ENCODE measurements at regions not wholly inside any gene's neighbourhood (a gene's known extent, or its start where the extent isn't known, plus 50 kb on each side); places are given as distances from the start of the nearest gene placed in this dataset.
A peak's percentile ranks its signal among the peaks of the same experiment; 100 is the strongest.

- Histone ChIP-seq H4K20me1 (no peaks in the 10 kb centered on the region), H3K27me3 (no peaks in the 10 kb centered on the region), H3K4me2 (no peak overlapping the region), H3K27ac (no peak overlapping the region), H3K4me1 (no peaks in the 10 kb centered on the region), H3K9me3 (no peaks in the 10 kb centered on the region), H3K9ac (no peak overlapping the region), H3K4me3 (no peak overlapping the region), H3K36me3 (no peaks in the 10 kb centered on the region)
- no peak for TF ChIP-seq Cebpa-rat (IDR thresholded peaks at IDR 0.05)
Observed at GRCh38 chr13:105537113-105537512, 998.3 kb downstream of the EFNB2 start.

- no peaks in the 10 kb centered on the region for H3K36me3 ChIP-seq
- TF ChIP-seq Cebpa-rat (IDR thresholded peaks at IDR 0.05): no peak
- no peak overlapping the region for H3K4me2 ChIP-seq
- no peak overlapping the region for H3K4me3 ChIP-seq
- no peaks in the 10 kb centered on the region for H4K20me1 ChIP-seq
- no peaks in the 10 kb centered on the region for H3K9me3 ChIP-seq
- no peak overlapping the region for H3K9ac ChIP-seq
- no peaks in the 10 kb centered on the region for H3K27me3 ChIP-seq
- H3K4me1 ChIP-seq: no peaks in the 10 kb centered on the region
- H3K27ac ChIP-seq: no peak overlapping the region
Observed at GRCh38 chr13:105530468-105530867, 1005.0 kb downstream of the EFNB2 start.

GRCh38 chr13:105527127-105527526 lies 1008.3 kb downstream of the EFNB2 start:
- Histone ChIP-seq H3K27ac (no peak overlapping the region), H3K9me3 (no peaks in the 10 kb centered on the region), H4K20me1 (no peaks in the 10 kb centered on the region), H3K4me2 (no peak overlapping the region), H3K4me1 (no peaks in the 10 kb centered on the region), H3K9ac (no peak overlapping the region), H3K36me3 (no peaks in the 10 kb centered on the region), H3K4me3 (no peak overlapping the region), H3K27me3 (no peaks in the 10 kb centered on the region)
- TF ChIP-seq Cebpa-rat (IDR thresholded peaks at IDR 0.05): no peak

GRCh38 chr13:105519771-105520170 lies 1015.7 kb downstream of the EFNB2 start:
- no peak overlapping the region for H3K4me3 ChIP-seq
- no peaks in the 10 kb centered on the region for H3K27me3 ChIP-seq
- H3K27ac ChIP-seq: no peak overlapping the region
- TF ChIP-seq Cebpa-rat (IDR thresholded peaks at IDR 0.05): no peak
- H3K9me3 ChIP-seq: no peaks in the 10 kb centered on the region
- no peaks in the 10 kb centered on the region for H3K4me1 ChIP-seq
- H3K4me2 ChIP-seq: no peak overlapping the region
- no peaks in the 10 kb centered on the region for H3K36me3 ChIP-seq
- no peak overlapping the region for H3K9ac ChIP-seq
- no peaks in the 10 kb centered on the region for H4K20me1 ChIP-seq

- Histone ChIP-seq H3K4me3 (no peak overlapping the region), H3K36me3 (no peaks in the 10 kb centered on the region), H3K9ac (no peak overlapping the region), H3K4me1 (no peaks in the 10 kb centered on the region), H3K27me3 (no peaks in the 10 kb centered on the region), H3K9me3 (no peaks in the 10 kb centered on the region), H4K20me1 (no peaks in the 10 kb centered on the region), H3K27ac (no peak overlapping the region), H3K4me2 (no peak overlapping the region)
- no peak for TF ChIP-seq Cebpa-rat (IDR thresholded peaks at IDR 0.05)
Observed at GRCh38 chr13:105518086-105518485, 1017.4 kb downstream of the EFNB2 start.

- no peak for TF ChIP-seq Cebpa-rat (IDR thresholded peaks at IDR 0.05)
- Histone ChIP-seq H4K20me1 (no peaks in the 10 kb centered on the region), H3K9ac (no peak overlapping the region), H3K27ac (no peak overlapping the region), H3K36me3 (no peaks in the 10 kb centered on the region), H3K4me3 (no peak overlapping the region), H3K9me3 (no peaks in the 10 kb centered on the region), H3K4me2 (no peak overlapping the region), H3K27me3 (no peaks in the 10 kb centered on the region), H3K4me1 (peaks cover 16% of the 10 kb centered on the region)
Observed at GRCh38 chr13:105514401-105514800, 1021.1 kb downstream of the EFNB2 start.

GRCh38 chr13:105513448-105513847 lies 1022.0 kb downstream of the EFNB2 start:
- Histone ChIP-seq H4K20me1 (no peaks in the 10 kb centered on the region), H3K27me3 (no peaks in the 10 kb centered on the region), H3K9me3 (no peaks in the 10 kb centered on the region), H3K4me2 (no peak overlapping the region), H3K9ac (no peak overlapping the region), H3K4me3 (no peak overlapping the region), H3K4me1 (peaks cover 25% of the 10 kb centered on the region), H3K36me3 (no peaks in the 10 kb centered on the region), H3K27ac (no peak overlapping the region)
- no peak for TF ChIP-seq Cebpa-rat (IDR thresholded peaks at IDR 0.05)

- Histone ChIP-seq H3K9me3 (no peaks in the 10 kb centered on the region), H3K27me3 (no peaks in the 10 kb centered on the region), H3K27ac (no peak overlapping the region), H3K4me2 (peak overlapping the region; percentile 36), H3K36me3 (no peaks in the 10 kb centered on the region), H3K4me3 (no peak overlapping the region), H3K4me1 (peaks cover 30% of the 10 kb centered on the region), H3K9ac (no peak overlapping the region), H4K20me1 (no peaks in the 10 kb centered on the region)
- no peak for TF ChIP-seq Cebpa-rat (IDR thresholded peaks at IDR 0.05)
Observed at GRCh38 chr13:105509981-105510762, 1025.3 kb downstream of the EFNB2 start.

GRCh38 chr13:105506463-105506862 lies 1029.0 kb downstream of the EFNB2 start:
- no peak overlapping the region for H3K27ac ChIP-seq
- H3K4me2 ChIP-seq: no peak overlapping the region
- H3K4me1 ChIP-seq: peaks cover 30% of the 10 kb centered on the region
- H3K9me3 ChIP-seq: no peaks in the 10 kb centered on the region
- H3K9ac ChIP-seq: no peak overlapping the region
- H3K36me3 ChIP-seq: no peaks in the 10 kb centered on the region
- no peak for TF ChIP-seq Cebpa-rat (IDR thresholded peaks at IDR 0.05)
- no peaks in the 10 kb centered on the region for H4K20me1 ChIP-seq
- no peak overlapping the region for H3K4me3 ChIP-seq
- H3K27me3 ChIP-seq: no peaks in the 10 kb centered on the region

- no peak for TF ChIP-seq Cebpa-rat (IDR thresholded peaks at IDR 0.05)
- Histone ChIP-seq H3K9me3 (no peaks in the 10 kb centered on the region), H3K4me1 (no peaks in the 10 kb centered on the region), H3K4me2 (no peak overlapping the region), H3K27me3 (no peaks in the 10 kb centered on the region), H3K27ac (no peak overlapping the region), H3K36me3 (no peaks in the 10 kb centered on the region), H3K4me3 (no peak overlapping the region), H4K20me1 (no peaks in the 10 kb centered on the region), H3K9ac (no peak overlapping the region)
Observed at GRCh38 chr13:105502193-105502592, 1033.3 kb downstream of the EFNB2 start.

GRCh38 chr13:105497597-105497996 lies 1037.9 kb downstream of the EFNB2 start:
- Histone ChIP-seq H3K36me3 (no peaks in the 10 kb centered on the region), H3K9me3 (no peaks in the 10 kb centered on the region), H3K27ac (no peak overlapping the region), H3K4me1 (no peaks in the 10 kb centered on the region), H3K4me2 (no peak overlapping the region), H3K4me3 (no peak overlapping the region), H4K20me1 (no peaks in the 10 kb centered on the region), H3K27me3 (no peaks in the 10 kb centered on the region), H3K9ac (no peak overlapping the region)
- no peak for TF ChIP-seq Cebpa-rat (IDR thresholded peaks at IDR 0.05)
